K562 (cell line): ENCODE measurements at regions not wholly inside any gene's neighbourhood (a gene's known extent, or its start where the extent isn't known, plus 50 kb on each side); places are given as distances from the start of the nearest gene placed in this dataset.

Source experiments
- ADNP ChIP-seq: fragments of 200-800 bp; sonication (Bioruptor generic); IDR thresholded peaks from 2 replicates; pipeline ENCODE4 v1.6.1; 2016; ENCODE audit warnings: missing genetic modification characterization, missing compliant biosample characterization
- CGGBP1 ChIP-seq: fragments of 250-450 bp; sonication (Bioruptor Pico); IDR thresholded peaks from 2 replicates; pipeline ENCODE4 v1.9.0; 2021; ENCODE audit warnings: mild to moderate bottlenecking
- CTCF ChIP-seq, 3 experiments: IDR thresholded peaks in 2 of 3; conservative IDR thresholded peaks in 1 of 3; 2 replicates each; pipeline ENCODE4 v1.5.1; 2011 to 2012; ENCODE audit warnings: low read length in 3 of 3, mild to moderate bottlenecking in 3 of 3, control low read depth in 2 of 3, improper control_type of control experiment in 1 of 3, inconsistent platforms in 1 of 3, low read depth in 1 of 3, mixed read lengths in 1 of 3, moderate library complexity in 1 of 3; ENCODE audit not compliant: insufficient read depth in 2 of 3
- REST ChIP-seq, 2 experiments: fragments of 450-650 bp; formaldehyde crosslinking in 1 of 2; IDR thresholded peaks; 2 replicates each; pipeline versions ENCODE4 v1.4.0 to v1.6.1; 2014 to 2020; ENCODE audit warnings: mild to moderate bottlenecking in 2 of 2, borderline replicate concordance in 1 of 2, low read depth in 1 of 2
- RNF219 ChIP-seq: fragments of 250-450 bp; sonication (Bioruptor Pico); IDR thresholded peaks from 2 replicates; pipeline ENCODE4 v1.5.0; 2022; ENCODE audit warnings: mild to moderate bottlenecking
- TBL1XR1 ChIP-seq, 2 experiments: IDR thresholded peaks; 2 replicates each; pipeline ENCODE4 v1.6.1; 2012; ENCODE audit warnings: improper control_type of control experiment in 2 of 2, low read length in 2 of 2, mild to moderate bottlenecking in 1 of 2

- TF ChIP-seq REST (IDR thresholded peaks at IDR 0.05; ENCODE audit: borderline replicate concordance) (peak; percentile 8; the same call in 1 of the 2 replicates), REST (CRISPR knock-in tag; IDR thresholded peaks at IDR 0.05; ENCODE audit: low read depth) (no peak), ADNP (tag) (no peak), TBL1XR1 (IDR thresholded peaks at IDR 0.05; ENCODE audit: low read length in 2 of 2) (no peak), CGGBP1 (CRISPR knock-in tag) (no peak), CTCF (IDR thresholded peaks at IDR 0.05 in 2 of 3, conservative IDR thresholded peaks at IDR 0.05 in 1 of 3; ENCODE audit: insufficient read depth in 2 of 3, low read depth in 1 of 3, low read length in 3 of 3) (peak; percentile 50 to 82 (median 52); a peak in 5 of 6 replicates), RNF219 (CRISPR knock-in tag) (no peak)
These were observed 102.8 kb downstream of the RPAP3 start (continued) for GRCh38 chr12:47602949-47603558.
